ENCODE measurements at regions not wholly inside any gene's neighbourhood (a gene's known extent, or its start where the extent isn't known, plus 50 kb on each side); places are given as distances from the start of the nearest gene placed in this dataset.
"Not testable (repeated sequence)": the region's sequence is repeated elsewhere in the genome, so short reads cannot be mapped to it uniquely, and the experiment has no call there.

DNA sequence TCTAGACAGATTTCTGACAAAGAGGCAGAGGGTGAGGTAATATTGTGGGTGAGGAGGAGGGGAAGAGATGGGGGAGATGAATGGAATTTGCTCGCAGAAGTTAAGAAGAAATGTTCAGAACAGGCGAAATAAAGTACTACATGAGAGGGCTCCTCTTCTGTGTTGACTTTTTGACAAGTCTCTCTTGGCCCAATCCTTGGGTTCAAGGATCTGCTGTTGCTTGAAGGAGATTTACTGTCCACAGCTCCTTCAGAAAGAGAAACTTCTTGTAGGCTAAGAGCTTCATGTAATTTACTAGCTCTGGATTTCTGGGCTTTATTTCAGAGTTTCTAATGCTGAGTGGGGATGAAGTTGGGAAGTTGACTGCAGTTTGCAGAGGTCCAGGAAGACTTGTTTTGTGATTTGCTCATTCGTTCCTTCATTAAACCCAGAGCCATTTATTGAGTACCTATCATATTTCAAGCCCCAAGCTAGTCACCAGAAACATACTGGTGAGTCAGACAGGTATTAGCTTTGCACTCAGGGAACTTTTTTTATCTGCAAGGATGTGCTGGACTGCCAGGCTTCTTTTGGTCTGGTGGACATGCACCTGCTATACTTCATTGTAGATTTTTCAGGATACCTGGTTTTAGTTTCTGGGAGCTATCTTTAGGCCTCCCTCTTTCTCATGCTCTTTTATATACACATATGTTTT, 402.9 kb upstream of the CLINT1 start:
- no peak for DNase-seq (ENCODE audit: low read depth)

- no peak for DNase-seq (ENCODE audit: low read depth)
These were observed 397.2 kb upstream of the CLINT1 start for GRCh38 chr5:158256096-158256495.

DNA sequence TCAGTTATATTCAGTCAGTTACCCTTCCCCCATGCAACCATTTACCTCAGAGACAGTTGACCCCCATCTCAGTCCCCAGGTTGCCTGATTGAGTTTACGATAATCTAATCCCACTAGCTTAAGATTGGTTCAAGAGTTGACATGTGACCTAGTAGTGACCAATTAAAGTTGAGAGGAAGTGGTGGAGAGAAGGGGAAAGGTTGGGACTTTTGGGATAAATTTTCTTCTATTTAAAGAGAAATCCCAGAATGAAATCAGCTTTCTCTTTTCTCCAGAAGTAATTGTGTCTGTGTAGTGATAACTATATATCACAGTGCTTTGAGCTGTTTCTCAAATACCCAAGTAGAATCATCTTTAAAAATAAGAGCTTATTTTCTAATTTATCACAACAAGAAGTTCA, 396.7 kb upstream of the CLINT1 start:
- no peak for DNase-seq (ENCODE audit: low read depth)

DNA sequence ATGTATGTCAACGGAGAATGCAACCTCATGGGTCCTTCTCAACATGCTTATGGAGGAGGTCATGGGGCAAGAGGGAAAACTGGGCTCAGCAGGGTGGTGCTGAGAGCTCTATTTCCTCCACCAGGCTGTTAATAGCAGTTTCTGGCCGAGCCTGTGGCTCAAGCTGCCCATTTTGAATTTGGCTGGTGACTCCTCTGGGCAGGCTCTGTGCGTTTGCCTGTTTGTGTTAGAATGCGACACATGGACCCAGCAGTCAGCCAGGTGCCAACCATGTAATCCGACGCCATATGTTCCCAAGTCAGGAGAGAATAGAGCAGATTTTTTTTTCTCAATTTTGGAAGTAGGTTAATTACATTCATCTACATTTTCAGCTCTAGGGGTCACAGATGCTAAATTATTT, 387.7 kb upstream of the CLINT1 start:
- no peak for DNase-seq (ENCODE audit: low read depth)

GRCh38 chr5:158245513-158245912, 386.6 kb upstream of the CLINT1 start:
- no peak for DNase-seq (ENCODE audit: low read depth)

GRCh38 chr5:158244882-158245281, 385.9 kb upstream of the CLINT1 start:
- DNase-seq (ENCODE audit: low read depth) = no peak

DNA sequence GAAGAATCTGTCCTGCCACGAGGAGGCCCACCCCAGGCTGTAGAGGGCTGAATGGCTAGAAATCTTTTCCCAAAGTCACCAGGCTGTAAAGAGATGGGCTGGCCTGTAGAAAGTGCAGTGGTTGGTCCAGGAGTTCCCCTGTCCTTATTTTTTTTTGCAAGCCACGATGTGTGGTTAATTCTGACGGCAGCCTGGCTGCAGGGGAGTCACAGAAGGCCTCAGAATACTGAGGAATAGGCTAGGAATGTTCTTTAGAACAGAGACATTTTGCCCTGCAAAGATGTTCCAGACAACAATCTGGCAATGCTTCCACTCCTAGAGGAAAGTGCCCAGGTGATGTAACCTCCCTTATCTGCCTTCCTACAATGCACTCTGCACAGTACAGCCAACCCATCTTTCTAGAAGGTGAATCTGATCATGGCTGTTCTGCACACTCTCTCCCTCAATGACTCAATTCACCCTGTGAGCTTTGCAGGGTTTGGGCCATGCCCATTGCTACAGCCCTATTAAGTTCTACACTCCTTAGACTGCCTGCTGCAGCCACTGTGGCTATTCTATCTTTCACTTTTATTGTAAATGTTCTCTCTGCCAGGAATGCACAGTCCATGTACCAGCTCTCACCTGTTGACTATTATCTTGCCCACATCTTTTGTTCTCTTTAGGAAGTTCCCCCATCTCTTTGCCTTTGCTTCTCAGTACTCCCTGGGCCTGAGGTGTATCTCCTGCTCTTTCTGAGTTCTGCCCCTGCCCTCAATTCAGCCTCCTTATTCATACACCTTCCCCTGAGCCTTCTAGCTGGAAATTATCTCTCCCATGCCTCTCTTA, 377.8 kb upstream of the CLINT1 start:
- DNase-seq (ENCODE audit: low read depth) = no peak

DNA sequence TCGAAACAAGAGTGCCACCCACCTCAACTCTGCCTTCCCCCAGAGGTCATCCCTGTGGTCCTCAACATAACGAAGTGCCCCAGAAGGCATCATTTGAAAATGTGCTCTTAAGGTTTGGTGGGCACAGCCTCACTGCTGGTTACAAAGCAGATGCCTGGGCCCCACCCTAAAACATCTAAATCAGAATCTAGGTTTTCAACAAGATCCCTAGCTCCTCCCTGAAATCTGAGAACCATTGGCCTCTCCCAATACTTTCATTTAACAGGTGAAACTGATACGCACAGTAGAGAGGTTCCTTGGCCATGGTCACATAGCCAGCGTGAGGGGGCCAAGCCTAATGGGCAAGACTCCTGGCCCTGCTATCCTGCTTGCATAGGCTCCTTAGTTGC, 376.2 kb upstream of the CLINT1 start:
- DNase-seq (ENCODE audit: low read depth) = no peak

DNA sequence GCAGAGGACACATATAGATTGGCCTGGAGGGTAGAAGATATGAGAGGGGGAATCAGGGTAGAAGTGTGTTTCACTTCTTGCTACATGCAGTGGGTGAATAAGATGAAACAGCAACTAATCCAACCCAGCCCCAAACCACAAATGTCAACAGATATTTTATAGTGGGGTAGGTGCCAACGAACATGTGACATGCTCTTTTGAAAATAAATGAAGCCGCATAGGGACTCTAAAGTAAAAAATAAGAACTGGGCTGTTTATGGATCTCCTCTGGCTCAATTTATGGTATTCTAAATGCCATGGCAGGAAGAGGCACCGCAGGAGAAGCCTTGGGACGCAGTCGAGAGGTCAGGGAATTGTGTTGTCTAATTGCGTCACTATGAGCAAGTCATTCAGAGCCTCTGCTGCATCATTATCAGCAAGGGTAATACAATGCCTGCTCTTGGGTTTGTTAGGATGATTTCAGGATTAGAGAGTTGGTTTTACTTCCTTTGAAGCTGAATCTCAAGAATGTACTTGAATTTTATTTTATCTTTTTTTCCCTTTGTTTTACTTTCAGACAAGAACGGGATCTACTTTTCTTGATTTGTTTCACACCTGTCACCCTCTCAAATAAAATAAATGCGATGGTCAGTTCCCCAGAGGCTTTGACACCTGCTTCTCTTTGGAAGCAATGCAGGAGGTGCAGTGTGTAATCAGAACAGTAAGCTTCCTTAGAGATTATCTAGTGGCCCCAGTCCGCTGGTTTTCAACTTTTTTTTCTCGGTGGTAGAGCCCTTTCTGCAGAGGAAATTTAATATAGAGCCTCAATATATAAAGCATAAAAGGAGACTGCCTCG, 375.6 kb upstream of the CLINT1 start:
- DNase-seq (ENCODE audit: low read depth) = no peak

DNA sequence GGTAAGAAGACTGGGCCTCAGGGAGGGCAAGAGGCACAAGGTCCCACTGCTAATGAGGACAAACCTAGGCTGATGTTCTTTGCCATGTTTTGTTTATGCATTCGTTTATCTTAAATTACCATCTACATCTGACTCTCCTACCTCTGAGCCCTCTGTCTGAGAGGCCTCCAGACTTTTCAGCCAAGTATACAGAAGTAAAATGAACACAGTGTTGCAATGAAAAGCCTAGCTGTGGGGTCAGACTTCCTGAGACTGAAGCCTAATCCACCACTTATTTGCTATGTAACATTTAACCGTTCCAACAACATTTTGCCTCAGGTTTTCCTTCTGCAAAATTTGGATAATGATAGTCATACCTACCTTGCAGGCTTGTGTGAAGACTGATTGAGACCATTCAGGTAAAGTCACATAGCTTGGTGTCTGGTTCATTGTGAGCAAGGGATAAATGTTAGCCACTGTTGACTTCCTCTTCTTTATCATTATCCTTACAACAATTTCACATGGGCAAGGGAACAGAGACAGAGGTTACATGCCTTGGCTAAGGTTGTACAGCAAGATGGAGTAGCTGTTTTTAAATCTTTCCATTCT, 374.9 kb upstream of the CLINT1 start:
- DNase-seq (ENCODE audit: low read depth) = no peak

DNA sequence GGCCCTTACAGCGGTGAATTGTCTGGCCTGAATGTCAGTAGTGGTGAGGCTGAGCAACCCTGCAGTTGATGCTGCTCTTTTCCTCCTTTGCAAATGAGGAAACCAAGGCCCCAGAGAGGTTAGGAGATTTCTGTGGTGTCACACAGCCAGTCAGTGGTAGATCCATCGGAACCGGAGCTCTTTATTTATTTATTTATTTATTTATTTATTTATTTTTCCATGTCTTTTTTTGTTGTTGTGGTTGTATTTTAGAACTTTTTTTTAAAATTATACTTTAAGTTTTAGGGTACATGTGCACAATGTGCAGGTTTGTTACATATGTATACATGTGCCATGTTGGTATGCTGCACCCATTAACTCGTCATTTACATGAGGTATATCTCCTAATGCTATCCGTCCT, 368.4 kb upstream of the CLINT1 start:
- DNase-seq (ENCODE audit: low read depth) = not testable (repeated sequence)

- DNase-seq (ENCODE audit: low read depth) = no peak
These were observed 367.6 kb upstream of the CLINT1 start for GRCh38 chr5:158226496-158226895.

DNA sequence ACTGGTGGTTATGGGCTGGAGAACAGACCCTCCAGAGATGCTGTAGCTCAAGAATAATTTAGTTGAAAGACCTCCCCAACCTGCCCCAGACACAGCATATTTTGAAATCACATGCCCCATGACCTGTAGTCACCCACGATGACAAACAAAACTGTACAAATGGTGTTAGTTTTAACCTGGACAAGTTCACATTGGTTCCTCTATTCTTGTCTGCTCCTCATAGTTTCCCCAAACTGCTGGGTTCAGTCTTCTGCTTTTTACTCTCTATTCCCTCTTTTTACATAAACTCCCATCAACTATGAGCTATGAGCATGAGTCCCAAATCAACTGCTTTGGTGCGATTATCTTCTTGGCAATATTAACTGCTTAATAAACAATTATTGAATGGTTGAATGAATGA, 365.3 kb upstream of the CLINT1 start:
- DNase-seq (ENCODE audit: low read depth) = no peak

DNA sequence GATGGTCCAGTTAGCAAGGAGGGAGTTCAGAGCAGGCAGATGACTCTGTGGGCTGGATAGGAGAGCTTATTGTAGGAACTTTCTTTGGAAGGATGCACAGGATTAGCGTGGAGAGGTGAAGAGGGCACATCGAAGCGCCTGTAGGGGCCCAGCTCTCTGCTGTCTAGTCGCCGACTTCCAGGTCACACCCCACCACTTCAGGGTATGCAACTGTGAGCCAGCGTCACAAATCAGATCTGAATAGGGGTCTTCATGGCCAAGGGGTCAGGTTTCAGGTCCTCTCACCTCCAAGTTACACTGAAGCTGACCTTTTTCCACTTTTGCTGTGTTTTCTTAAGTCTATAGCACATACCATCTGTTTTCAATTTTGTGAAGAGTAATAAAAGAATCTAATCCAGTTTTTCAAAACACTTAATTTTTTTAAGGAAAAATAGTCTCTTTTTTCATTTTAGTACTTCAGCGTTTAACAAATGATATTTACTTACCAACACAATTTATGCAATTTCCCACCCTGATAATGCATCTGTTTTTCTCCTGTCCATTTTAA, 364.2 kb upstream of the CLINT1 start:
- DNase-seq (ENCODE audit: low read depth) = no peak

GRCh38 chr5:158212917-158213316, 354.0 kb upstream of the CLINT1 start:
- DNase-seq (ENCODE audit: low read depth) = no peak

DNA sequence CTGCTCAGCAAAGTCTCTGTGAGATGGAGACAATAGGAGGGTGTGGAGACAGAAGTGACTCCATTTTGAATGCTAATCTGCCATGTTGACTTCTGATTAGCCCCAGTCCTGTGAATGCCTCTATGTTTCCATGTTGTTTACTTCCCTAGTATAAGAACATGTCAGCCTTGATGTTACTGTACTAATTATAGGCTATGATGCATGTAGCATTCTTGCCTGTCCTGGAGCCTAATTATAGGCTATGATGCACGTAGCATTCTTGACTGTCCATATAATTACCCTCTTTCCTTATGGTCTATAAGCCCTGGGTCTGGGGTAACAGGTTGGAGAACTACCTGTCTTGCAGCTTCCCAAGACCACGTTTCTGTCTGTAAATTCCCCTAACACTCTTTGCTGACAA, 353.3 kb upstream of the CLINT1 start:
- no peak for DNase-seq (ENCODE audit: low read depth)

- DNase-seq (ENCODE audit: low read depth) = no peak
These were observed 350.4 kb upstream of the CLINT1 start for GRCh38 chr5:158209219-158209908.

GRCh38 chr5:158207733-158208132, 348.8 kb upstream of the CLINT1 start:
- no peak for DNase-seq (ENCODE audit: low read depth)

DNA sequence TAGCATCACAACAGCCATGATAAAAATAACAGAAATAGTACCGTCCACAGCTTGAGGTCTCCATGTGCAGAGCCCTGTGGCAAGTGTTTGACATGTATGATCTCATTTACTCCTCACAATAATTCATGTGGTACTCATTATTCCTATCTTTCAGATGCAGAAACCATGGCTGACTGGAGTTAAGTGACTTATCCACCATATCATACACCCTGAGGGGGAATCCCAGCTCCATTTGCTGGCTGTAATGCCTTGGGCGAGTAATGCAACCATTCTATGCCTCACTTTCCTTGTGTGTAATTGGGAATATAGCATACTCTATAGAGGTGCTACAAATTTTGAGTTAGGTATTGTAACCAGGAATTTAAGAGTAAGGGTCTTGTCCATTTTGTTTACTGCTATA, 347.0 kb upstream of the CLINT1 start:
- DNase-seq (ENCODE audit: low read depth) = no peak

DNA sequence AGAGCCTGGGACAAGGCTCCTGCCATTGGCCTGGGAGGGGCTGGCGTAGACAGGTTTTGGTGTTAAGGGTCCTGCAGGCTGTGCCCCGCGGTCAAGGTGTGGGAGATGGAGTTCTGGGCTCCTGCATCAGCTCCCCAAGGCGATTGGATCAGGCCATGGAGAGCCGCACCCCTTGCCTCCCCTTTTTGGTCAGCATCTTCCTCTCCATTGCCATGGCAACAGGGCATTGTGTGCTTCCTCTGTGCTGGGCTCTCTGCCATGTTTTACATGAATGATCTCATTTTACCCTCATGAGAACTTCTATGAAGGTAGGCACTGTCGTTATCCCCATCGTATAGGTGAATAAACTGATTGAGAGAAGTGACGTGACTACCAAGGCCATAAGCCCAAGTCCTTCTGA, 344.3 kb upstream of the CLINT1 start:
- DNase-seq (ENCODE audit: low read depth) = no peak

DNA sequence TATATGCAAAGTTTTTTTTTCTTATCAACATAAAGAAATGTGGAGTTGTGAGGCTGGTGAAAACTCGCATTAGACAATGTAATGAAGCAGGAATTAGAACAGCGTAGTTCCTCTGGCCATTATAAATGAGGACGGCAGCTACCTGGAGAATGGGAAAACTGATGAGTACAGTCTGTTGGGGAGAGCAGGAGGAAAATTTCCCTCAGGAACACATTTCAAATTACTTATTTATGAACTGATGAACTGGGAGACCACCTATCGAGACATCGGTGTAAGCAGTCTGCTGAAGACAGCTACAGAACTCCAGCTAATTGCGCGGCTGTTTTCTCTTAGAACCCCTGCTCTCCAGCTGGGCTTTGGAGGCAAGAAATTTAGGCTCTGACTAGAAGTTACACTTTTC, 343.9 kb upstream of the CLINT1 start:
- no peak for DNase-seq (ENCODE audit: low read depth)

DNA sequence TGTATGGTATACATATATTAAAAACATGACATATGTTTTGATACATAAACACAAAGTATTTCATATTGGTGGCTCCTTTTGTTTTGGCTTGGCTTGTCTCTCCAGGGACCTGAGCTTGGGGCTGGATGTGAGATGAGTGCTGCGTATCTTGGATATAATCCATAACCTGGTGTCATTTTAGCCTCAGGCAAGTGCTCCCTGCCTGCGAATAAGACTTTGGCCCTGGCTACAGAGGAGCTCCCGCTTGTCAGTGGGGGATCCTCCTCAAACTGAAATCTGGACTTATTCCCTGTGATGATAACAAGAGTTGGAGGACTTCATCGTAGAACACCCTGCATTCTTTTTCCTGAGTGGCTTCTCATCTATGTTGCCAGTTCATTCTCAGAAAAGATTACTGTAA, 341.7 kb upstream of the CLINT1 start:
- no peak for DNase-seq (ENCODE audit: low read depth)

Measured in activated T-cell treated with anti-CD3 and anti-CD28 coated beads for 48 hours (primary cell).